HuH-7 (cell line): ENCODE measurements at regions not wholly inside any gene's neighbourhood (a gene's known extent, or its start where the extent isn't known, plus 50 kb on each side); places are given as distances from the start of the nearest gene placed in this dataset.
"Not testable (repeated sequence)": the region's sequence is repeated elsewhere in the genome, so short reads cannot be mapped to it uniquely, and the experiment has no call there.

ENCODE experiments used
- DNase-seq: peaks from one replicate; pipeline ENCODE4 v3.0.0; 2011; ENCODE audit warnings: low spot score

GRCh38 chr20:12949429-12949980 lies 59.3 kb upstream of the SPTLC3 start:
- DNase-seq: no peak

GRCh38 chr20:12954254-12954653 lies 54.5 kb upstream of the SPTLC3 start:
- not testable (repeated sequence) for DNase-seq

- DNase-seq: no peak
Measured at GRCh38 chr20:12955611-12956010, 53.2 kb upstream of the SPTLC3 start.

- no peak for DNase-seq
Measured at GRCh38 chr20:12956303-12956702, 52.5 kb upstream of the SPTLC3 start.

- no peak for DNase-seq
Measured at GRCh38 chr20:12957968-12958367, 50.8 kb upstream of the SPTLC3 start.
